SU-DHL-6 (cell line): ENCODE measurements at regions not wholly inside any gene's neighbourhood (a gene's known extent, or its start where the extent isn't known, plus 50 kb on each side); places are given as distances from the start of the nearest gene placed in this dataset.

Experiments used
- CTCF ChIP-seq: fragments of 200-600 bp; sonication (generic); IDR thresholded peaks from one replicate; pipeline ENCODE4 v1.5.1; 2017; ENCODE audit warnings: antibody characterized with exemption, mild to moderate bottlenecking, low read length, moderate library complexity; ENCODE audit not compliant: insufficient read depth, poor library complexity, severe bottlenecking
- EZH2phosphoT487 ChIP-seq: fragments of 200-600 bp; sonication (generic), shearing (Covaris generic); conservative IDR thresholded peaks from 2 replicates; pipeline ENCODE4 v1.6.1; 2018; ENCODE audit warnings: mild to moderate bottlenecking, antibody characterized with exemption, low read length, moderate library complexity, mixed read lengths

- no peak for TF ChIP-seq CTCF
- no peak for TF ChIP-seq EZH2phosphoT487
Observed at GRCh38 chr19:28971049-28971448, 241.9 kb downstream of the UQCRFS1 start.
